OCI-LY1 (cell line): ENCODE measurements at regions not wholly inside any gene's neighbourhood (a gene's known extent, or its start where the extent isn't known, plus 50 kb on each side); places are given as distances from the start of the nearest gene placed in this dataset.
"Not testable (repeated sequence)": the region's sequence is repeated elsewhere in the genome, so short reads cannot be mapped to it uniquely, and the experiment has no call there.

Experiments used
- H2AFZ ChIP-seq: fragments of 200-600 bp; sonication (generic), shearing (Covaris generic); 2 replicates; pipeline ENCODE4 v1.6.0; 2014; ENCODE audit warnings: antibody characterized with exemption, mild to moderate bottlenecking, low read length
- H3F3A ChIP-seq: fragments of 200-600 bp; sonication (generic), shearing (Covaris generic); 2 replicates; pipeline ENCODE4 v1.6.0; 2014; ENCODE audit warnings: mild to moderate bottlenecking, antibody characterized with exemption, low read length, moderate library complexity; ENCODE audit not compliant: insufficient read depth
- H3K27ac ChIP-seq: fragments of 200-600 bp; sonication (generic); 2 replicates; pipeline ENCODE4 v1.5.1; 2014; ENCODE audit warnings: low read length, mixed run types, mild to moderate bottlenecking, low read depth; ENCODE audit not compliant: poor library complexity, severe bottlenecking
- H3K27me3 ChIP-seq: fragments of 200-600 bp; sonication (generic); 2 replicates; pipeline ENCODE4 v1.6.0; 2014; ENCODE audit warnings: antibody characterized with exemption, mild to moderate bottlenecking, low read length, moderate library complexity; ENCODE audit not compliant: insufficient read depth
- H3K36me3 ChIP-seq: fragments of 200-600 bp; sonication (generic); 2 replicates; pipeline ENCODE4 v1.6.1; 2014; ENCODE audit warnings: mild to moderate bottlenecking, antibody characterized with exemption, low read length, moderate library complexity, mixed read lengths; ENCODE audit not compliant: insufficient read depth
- H3K4me1 ChIP-seq: fragments of 200-600 bp; sonication (generic); 2 replicates; pipeline ENCODE4 v1.5.1; 2014; ENCODE audit warnings: mild to moderate bottlenecking, low read length, moderate library complexity; ENCODE audit not compliant: insufficient read depth, severe bottlenecking
- H3K4me2 ChIP-seq: fragments of 200-600 bp; sonication (generic), shearing (Covaris generic); 2 replicates; pipeline ENCODE4 v1.6.1; 2014; ENCODE audit warnings: low read length
- H3K4me3 ChIP-seq: fragments of 200-600 bp; sonication (generic); 2 replicates; pipeline ENCODE4 v1.5.1; 2014; ENCODE audit warnings: low read length, low read depth, mild to moderate bottlenecking, mixed read lengths; ENCODE audit not compliant: poor library complexity, severe bottlenecking
- H3K79me2 ChIP-seq: fragments of 200-600 bp; shearing (Covaris generic); 2 replicates; pipeline ENCODE4 v1.6.1; 2016; ENCODE audit warnings: mixed run types, low read length, mixed read lengths; ENCODE audit not compliant: insufficient read depth
- H3K9ac ChIP-seq: fragments of 200-600 bp; sonication (generic), shearing (Covaris generic); 2 replicates; pipeline ENCODE4 v1.6.1; 2014; ENCODE audit warnings: mild to moderate bottlenecking, low read length, mixed read lengths
- H3K9me2 ChIP-seq: fragments of 200-600 bp; sonication (generic), shearing (Covaris generic); 2 replicates; pipeline ENCODE4 v1.6.1; 2014; ENCODE audit warnings: low read depth, mild to moderate bottlenecking, low read length, mixed read lengths
- H3K9me3 ChIP-seq: fragments of 200-600 bp; shearing (Covaris generic); 2 replicates; pipeline ENCODE4 v1.6.1; 2014; ENCODE audit warnings: low read length, mixed read lengths
- H4K20me1 ChIP-seq: fragments of 200-600 bp; sonication (generic), shearing (Covaris generic); 2 replicates; pipeline ENCODE4 v1.6.0; 2016; ENCODE audit warnings: mild to moderate bottlenecking, low read length; ENCODE audit not compliant: insufficient read depth
- EZH2 ChIP-seq: fragments of 200-600 bp; sonication (generic), shearing (Covaris generic); IDR thresholded peaks from 2 replicates; pipeline ENCODE4 v1.8.0; 2017; ENCODE audit warnings: borderline replicate concordance, mixed run types, mild to moderate bottlenecking, antibody characterized with exemption, low read length, moderate library complexity, mixed read lengths
- TF ChIP-seq, protein P1 (sequence below): fragments of 200-600 bp; sonication (generic), shearing (Covaris generic); IDR thresholded peaks from 2 replicates; pipeline ENCODE4 v1.5.1; 2017; ENCODE audit warnings: mild to moderate bottlenecking, antibody characterized with exemption, low read length, moderate library complexity, mixed read lengths

DNA sequence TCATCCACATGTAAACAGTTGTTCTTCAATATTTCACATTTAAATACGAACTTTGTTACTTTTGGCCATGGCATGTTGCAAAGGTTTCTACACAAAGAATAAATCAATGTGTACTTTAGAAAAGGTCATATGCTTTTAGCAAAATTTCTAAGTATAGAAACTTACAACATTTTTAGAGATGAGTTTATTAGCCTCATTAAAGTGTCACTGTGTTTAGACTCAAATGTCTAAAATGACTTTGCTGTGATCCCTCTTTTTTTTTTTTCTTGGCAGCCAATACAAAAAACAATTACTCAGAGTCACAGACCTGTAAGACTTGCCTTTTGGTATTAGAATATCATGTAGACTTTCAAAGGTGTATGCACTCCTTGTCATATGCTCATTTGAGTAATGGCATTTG lies 349.3 kb upstream of the KIAA1217 start:
- no peaks in the 10 kb centered on the region for H4K20me1 ChIP-seq
- H2AFZ ChIP-seq, result no peak overlapping the region
- TF ChIP-seq EZH2, result no peak
- TF ChIP-seq, protein P1, sequence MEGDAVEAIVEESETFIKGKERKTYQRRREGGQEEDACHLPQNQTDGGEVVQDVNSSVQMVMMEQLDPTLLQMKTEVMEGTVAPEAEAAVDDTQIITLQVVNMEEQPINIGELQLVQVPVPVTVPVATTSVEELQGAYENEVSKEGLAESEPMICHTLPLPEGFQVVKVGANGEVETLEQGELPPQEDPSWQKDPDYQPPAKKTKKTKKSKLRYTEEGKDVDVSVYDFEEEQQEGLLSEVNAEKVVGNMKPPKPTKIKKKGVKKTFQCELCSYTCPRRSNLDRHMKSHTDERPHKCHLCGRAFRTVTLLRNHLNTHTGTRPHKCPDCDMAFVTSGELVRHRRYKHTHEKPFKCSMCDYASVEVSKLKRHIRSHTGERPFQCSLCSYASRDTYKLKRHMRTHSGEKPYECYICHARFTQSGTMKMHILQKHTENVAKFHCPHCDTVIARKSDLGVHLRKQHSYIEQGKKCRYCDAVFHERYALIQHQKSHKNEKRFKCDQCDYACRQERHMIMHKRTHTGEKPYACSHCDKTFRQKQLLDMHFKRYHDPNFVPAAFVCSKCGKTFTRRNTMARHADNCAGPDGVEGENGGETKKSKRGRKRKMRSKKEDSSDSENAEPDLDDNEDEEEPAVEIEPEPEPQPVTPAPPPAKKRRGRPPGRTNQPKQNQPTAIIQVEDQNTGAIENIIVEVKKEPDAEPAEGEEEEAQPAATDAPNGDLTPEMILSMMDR, result no peak
- H3K27me3 ChIP-seq, result no peaks in the 10 kb centered on the region
- no peaks in the 10 kb centered on the region for H3F3A ChIP-seq
- H3K4me2 ChIP-seq, result no peak overlapping the region
- H3K79me2 ChIP-seq, result no peaks in the 10 kb centered on the region
- no peaks in the 10 kb centered on the region for H3K4me1 ChIP-seq
- H3K9me2 ChIP-seq, result no peaks in the 10 kb centered on the region
- no peaks in the 10 kb centered on the region for H3K9me3 ChIP-seq
- H3K4me3 ChIP-seq, result no peak overlapping the region
- H3K36me3 ChIP-seq, result no peaks in the 10 kb centered on the region
- no peak overlapping the region for H3K27ac ChIP-seq
- H3K9ac ChIP-seq, result no peak overlapping the region

DNA sequence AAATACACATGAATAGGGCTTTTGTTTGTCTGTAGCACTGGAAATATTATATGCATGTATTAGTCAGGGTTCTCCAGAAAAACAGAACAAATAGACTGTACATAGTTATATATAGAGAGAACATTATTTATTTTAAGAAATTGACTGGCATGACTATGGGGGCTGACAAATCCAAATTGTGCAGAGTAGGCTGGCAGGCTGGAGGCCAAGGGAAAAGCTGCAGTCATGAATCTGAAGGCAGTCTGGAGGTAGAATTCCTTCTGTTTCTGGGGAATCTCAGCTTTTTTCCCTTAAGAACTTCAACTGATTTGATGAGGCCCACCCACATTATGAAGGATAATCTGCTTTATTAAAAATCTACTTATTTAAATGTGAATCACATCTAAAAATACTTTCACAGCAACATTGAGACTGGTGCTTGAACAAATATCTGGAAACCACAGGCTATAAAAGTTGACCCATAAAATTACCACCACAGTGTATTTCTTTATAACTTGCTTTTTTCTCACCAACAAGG lies 344.2 kb upstream of the KIAA1217 start:
- Histone ChIP-seq H3K9me2 (no peaks in the 10 kb centered on the region), H3K27me3 (no peaks in the 10 kb centered on the region), H3K36me3 (no peaks in the 10 kb centered on the region), H3K9ac (no peak overlapping the region), H3K27ac (no peak overlapping the region), H3F3A (no peaks in the 10 kb centered on the region), H4K20me1 (no peaks in the 10 kb centered on the region), H2AFZ (no peak overlapping the region), H3K4me1 (no peaks in the 10 kb centered on the region), H3K4me2 (no peak overlapping the region), H3K9me3 (no peaks in the 10 kb centered on the region), H3K4me3 (no peak overlapping the region), H3K79me2 (no peaks in the 10 kb centered on the region)
- TF ChIP-seq, protein P1, result no peak
- TF ChIP-seq EZH2, result no peak

DNA sequence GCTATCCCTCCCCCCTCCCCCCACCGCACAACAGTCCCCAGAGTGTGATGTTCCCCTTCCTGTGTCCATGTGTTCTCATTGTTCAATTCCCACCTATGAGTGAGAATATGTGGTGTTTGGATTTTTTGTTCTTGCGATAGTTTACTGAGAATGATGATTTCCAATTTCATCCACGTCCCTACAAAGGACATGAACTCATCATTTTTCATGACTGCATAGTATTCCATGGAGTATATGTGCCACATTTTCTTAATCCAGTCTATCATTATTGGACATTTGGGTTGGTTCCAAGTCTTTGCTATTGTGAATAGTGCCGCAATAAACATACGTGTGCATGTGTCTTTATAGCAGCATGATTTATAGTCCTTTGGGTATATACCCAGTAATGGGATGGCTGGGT lies 342.0 kb upstream of the KIAA1217 start:
- H4K20me1 ChIP-seq, H3K9ac ChIP-seq, H3K9me2 ChIP-seq, H3F3A ChIP-seq, H3K79me2 ChIP-seq, H3K27me3 ChIP-seq, H3K4me2 ChIP-seq, H2AFZ ChIP-seq, H3K36me3 ChIP-seq, H3K4me1 ChIP-seq, H3K27ac ChIP-seq, H3K9me3 ChIP-seq, H3K4me3 ChIP-seq: not testable (repeated sequence)

DNA sequence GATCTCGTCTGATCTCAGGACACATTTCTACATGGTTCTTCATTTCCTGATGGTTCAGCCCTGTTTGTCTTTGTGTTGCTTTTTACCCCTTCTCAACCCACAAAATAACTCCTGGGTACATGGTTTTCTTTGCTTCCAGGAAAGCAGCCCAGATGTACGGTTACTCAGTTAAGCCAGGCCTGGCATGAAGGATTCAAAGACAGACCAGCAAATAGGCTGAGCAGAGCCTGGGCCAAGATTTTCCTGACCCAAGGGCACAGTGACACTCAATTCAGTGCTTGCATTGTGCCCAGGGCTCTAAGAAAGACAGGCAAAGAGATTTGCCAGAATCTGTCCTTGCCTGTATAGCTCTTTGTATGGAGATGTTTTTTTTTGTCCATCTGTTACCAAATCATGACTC lies 340.8 kb upstream of the KIAA1217 start:
- Histone ChIP-seq H4K20me1 (no peaks in the 10 kb centered on the region), H3K9me3 (no peaks in the 10 kb centered on the region), H3K4me1 (no peaks in the 10 kb centered on the region), H3K36me3 (no peaks in the 10 kb centered on the region), H3K9ac (no peak overlapping the region), H2AFZ (no peak overlapping the region), H3K4me3 (no peak overlapping the region), H3K9me2 (no peaks in the 10 kb centered on the region), H3K27ac (no peak overlapping the region), H3K79me2 (no peaks in the 10 kb centered on the region), H3K27me3 (no peaks in the 10 kb centered on the region), H3F3A (no peaks in the 10 kb centered on the region), H3K4me2 (no peak overlapping the region)
- no peak for TF ChIP-seq EZH2
- TF ChIP-seq, protein P1, result no peak
